Peyer's patch (tissue), 4 donors: ENCODE measurements at regions not wholly inside any gene's neighbourhood (a gene's known extent, or its start where the extent isn't known, plus 50 kb on each side); places are given as distances from the start of the nearest gene placed in this dataset.

Experiments
- POLR2A ChIP-seq, 2 donors: fragments of 450-650 bp; IDR thresholded peaks; one replicate each; pipeline ENCODE4 v1.5.1; 2017; ENCODE audit warnings: antibody characterized with exemption in 2 of 2, mild to moderate bottlenecking in 2 of 2, moderate library complexity in 2 of 2
- TF ChIP-seq, protein P1 (sequence below), 6 experiments: fragments of 450-650 bp in 4 of 6; fragments of 200-600 bp in 2 of 6; sonication (generic) in 1 of 6; IDR thresholded peaks; one replicate each; pipeline ENCODE4 v1.5.1; 2017 to 2019; ENCODE audit warnings: antibody characterized with exemption in 6 of 6, mild to moderate bottlenecking in 3 of 6, moderate library complexity in 1 of 6

DNA sequence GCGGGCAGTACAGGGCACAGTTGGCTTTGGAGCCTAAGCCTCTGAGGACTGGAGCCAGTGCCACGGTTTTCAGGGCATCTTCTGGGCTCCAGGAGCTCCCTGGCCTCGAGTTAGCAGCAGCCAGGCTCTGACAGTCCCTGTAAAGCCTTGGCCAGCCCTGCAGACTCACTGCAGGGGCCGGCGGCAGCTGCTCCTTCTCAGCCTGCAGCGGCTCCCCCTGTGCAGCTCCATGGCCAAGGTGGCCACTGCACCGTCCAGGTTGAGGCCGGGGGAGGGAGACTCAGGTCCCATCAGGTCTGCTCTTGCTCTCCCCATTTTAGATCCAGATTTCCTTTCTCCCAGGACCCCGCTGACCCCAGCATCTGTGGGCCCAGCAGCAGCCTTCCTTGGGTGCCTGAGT is 1461.1 kb downstream of the BRD1 start:
- TF ChIP-seq, protein P1, sequence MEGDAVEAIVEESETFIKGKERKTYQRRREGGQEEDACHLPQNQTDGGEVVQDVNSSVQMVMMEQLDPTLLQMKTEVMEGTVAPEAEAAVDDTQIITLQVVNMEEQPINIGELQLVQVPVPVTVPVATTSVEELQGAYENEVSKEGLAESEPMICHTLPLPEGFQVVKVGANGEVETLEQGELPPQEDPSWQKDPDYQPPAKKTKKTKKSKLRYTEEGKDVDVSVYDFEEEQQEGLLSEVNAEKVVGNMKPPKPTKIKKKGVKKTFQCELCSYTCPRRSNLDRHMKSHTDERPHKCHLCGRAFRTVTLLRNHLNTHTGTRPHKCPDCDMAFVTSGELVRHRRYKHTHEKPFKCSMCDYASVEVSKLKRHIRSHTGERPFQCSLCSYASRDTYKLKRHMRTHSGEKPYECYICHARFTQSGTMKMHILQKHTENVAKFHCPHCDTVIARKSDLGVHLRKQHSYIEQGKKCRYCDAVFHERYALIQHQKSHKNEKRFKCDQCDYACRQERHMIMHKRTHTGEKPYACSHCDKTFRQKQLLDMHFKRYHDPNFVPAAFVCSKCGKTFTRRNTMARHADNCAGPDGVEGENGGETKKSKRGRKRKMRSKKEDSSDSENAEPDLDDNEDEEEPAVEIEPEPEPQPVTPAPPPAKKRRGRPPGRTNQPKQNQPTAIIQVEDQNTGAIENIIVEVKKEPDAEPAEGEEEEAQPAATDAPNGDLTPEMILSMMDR (IDR thresholded peaks at IDR 0.05), result no peak
- no peak for TF ChIP-seq POLR2A (IDR thresholded peaks at IDR 0.05)
